Activated CD4-positive, alpha-beta memory T cell treated with anti-CD3 and anti-CD28 coated beads, Interleukin-2, amount 10 ng/mL, durations not matched to agents 7 days and 5 days (primary cell): ENCODE measurements at regions not wholly inside any gene's neighbourhood (a gene's known extent, or its start where the extent isn't known, plus 50 kb on each side); places are given as distances from the start of the nearest gene placed in this dataset.

Experiments
- CTCF ChIA-PET: fragments of 350-600 bp; sonication (Branson Sonifier 250); formaldehyde crosslinking; loops from one replicate; lab custom pipeline; 2021; ENCODE audit warnings: antibody characterized with exemption, inconsistent platforms; lab: Charles Lee
- POLR2A ChIA-PET: fragments of 350-600 bp; sonication (Branson Sonifier 250); formaldehyde crosslinking; loops from one replicate; lab custom pipeline; 2021; ENCODE audit warnings: antibody characterized with exemption; lab: Charles Lee
- DNase-seq: peaks from one replicate; pipeline ENCODE4 v3.0.0-alpha.2; 2020
- H3K27ac Mint-ChIP-seq: one replicate; pipeline ENCODE4 v1.8.0; 2021; ENCODE audit warnings: mild to moderate bottlenecking, mixed read lengths
- H3K27me3 Mint-ChIP-seq: one replicate; pipeline ENCODE4 v1.8.0; 2021; ENCODE audit warnings: mixed read lengths
- H3K36me3 Mint-ChIP-seq: one replicate; pipeline ENCODE4 v1.8.0; 2021; ENCODE audit warnings: low read depth, mixed read lengths
- H3K4me1 Mint-ChIP-seq: one replicate; pipeline ENCODE4 v1.8.0; 2021; ENCODE audit warnings: mixed read lengths
- H3K4me3 Mint-ChIP-seq: one replicate; pipeline ENCODE4 v1.8.0; 2021; ENCODE audit warnings: mild to moderate bottlenecking, mixed read lengths
- H3K9me3 Mint-ChIP-seq: one replicate; pipeline ENCODE4 v1.8.0; 2021; ENCODE audit warnings: mixed read lengths

- H3K4me3 Mint-ChIP-seq: no peak overlapping the region
- H3K4me1 Mint-ChIP-seq: no peaks in the 10 kb centered on the region
- CTCF ChIA-PET: no interaction called here
- no peaks in the 10 kb centered on the region for H3K9me3 Mint-ChIP-seq
- POLR2A ChIA-PET: no interaction called here
- no peaks in the 10 kb centered on the region for H3K27me3 Mint-ChIP-seq
- DNase-seq: no peak
- H3K36me3 Mint-ChIP-seq: no peaks in the 10 kb centered on the region
- H3K27ac Mint-ChIP-seq: no peak overlapping the region
Measured at GRCh38 chr5:6146271-6146670, 232.1 kb downstream of the MED10 start.

- no peak for DNase-seq
- Mint-ChIP-seq H3K36me3 (no peaks in the 10 kb centered on the region), H3K4me3 (no peak overlapping the region), H3K4me1 (no peaks in the 10 kb centered on the region), H3K9me3 (no peaks in the 10 kb centered on the region), H3K27me3 (no peaks in the 10 kb centered on the region), H3K27ac (no peak overlapping the region)
- ChIA-PET CTCF (no interaction called here), POLR2A (no interaction called here)
Measured at GRCh38 chr5:6145616-6146237, 232.6 kb downstream of the MED10 start.

GRCh38 chr5:6143523-6143922 is 234.8 kb downstream of the MED10 start:
- POLR2A ChIA-PET: no interaction called here

GRCh38 chr5:6142353-6142752 is 236.0 kb downstream of the MED10 start:
- H3K4me1 Mint-ChIP-seq: no peaks in the 10 kb centered on the region
- H3K9me3 Mint-ChIP-seq: no peaks in the 10 kb centered on the region
- ChIA-PET CTCF (no interaction called here), POLR2A (no interaction called here)
- DNase-seq: no peak
- no peaks in the 10 kb centered on the region for H3K36me3 Mint-ChIP-seq
- H3K4me3 Mint-ChIP-seq: no peak overlapping the region
- H3K27me3 Mint-ChIP-seq: no peaks in the 10 kb centered on the region
- H3K27ac Mint-ChIP-seq: no peak overlapping the region

More at GRCh38 chr5:6143523-6143922, 234.8 kb downstream of the MED10 start:
- Mint-ChIP-seq H3K4me3 (no peak overlapping the region), H3K4me1 (no peaks in the 10 kb centered on the region), H3K36me3 (no peaks in the 10 kb centered on the region), H3K27me3 (no peaks in the 10 kb centered on the region), H3K9me3 (no peaks in the 10 kb centered on the region), H3K27ac (no peak overlapping the region)
- DNase-seq: no peak
- CTCF ChIA-PET: no interaction called here

- ChIA-PET POLR2A (no interaction called here), CTCF (no interaction called here)
- no peak for DNase-seq
- H3K36me3 Mint-ChIP-seq: no peaks in the 10 kb centered on the region
- H3K27ac Mint-ChIP-seq: no peak overlapping the region
- no peak overlapping the region for H3K4me3 Mint-ChIP-seq
- no peaks in the 10 kb centered on the region for H3K4me1 Mint-ChIP-seq
- H3K27me3 Mint-ChIP-seq: no peaks in the 10 kb centered on the region
- H3K9me3 Mint-ChIP-seq: no peaks in the 10 kb centered on the region
Measured at GRCh38 chr5:6140219-6140618, 238.1 kb downstream of the MED10 start.

GRCh38 chr5:6135977-6136376 is 242.4 kb downstream of the MED10 start:
- no peak for DNase-seq
- Mint-ChIP-seq H3K27me3 (no peaks in the 10 kb centered on the region), H3K27ac (no peak overlapping the region), H3K9me3 (no peaks in the 10 kb centered on the region), H3K4me1 (no peaks in the 10 kb centered on the region), H3K36me3 (no peaks in the 10 kb centered on the region), H3K4me3 (no peak overlapping the region)
- POLR2A ChIA-PET: no interaction called here
- CTCF ChIA-PET: no interaction called here

- ChIA-PET CTCF (no interaction called here), POLR2A (no interaction called here)
- Mint-ChIP-seq H3K9me3 (no peaks in the 10 kb centered on the region), H3K27ac (no peak overlapping the region), H3K27me3 (no peaks in the 10 kb centered on the region), H3K36me3 (no peaks in the 10 kb centered on the region), H3K4me1 (no peaks in the 10 kb centered on the region), H3K4me3 (no peak overlapping the region)
- DNase-seq: no peak
Measured at GRCh38 chr5:6134281-6134680, 244.1 kb downstream of the MED10 start.

- no peaks in the 10 kb centered on the region for H3K4me1 Mint-ChIP-seq
- DNase-seq: no peak
- H3K27me3 Mint-ChIP-seq: no peaks in the 10 kb centered on the region
- no peak overlapping the region for H3K4me3 Mint-ChIP-seq
- peaks cover 12% of the 10 kb centered on the region for H3K9me3 Mint-ChIP-seq
- ChIA-PET POLR2A (no interaction called here), CTCF (no interaction called here)
- no peak overlapping the region for H3K27ac Mint-ChIP-seq
- no peaks in the 10 kb centered on the region for H3K36me3 Mint-ChIP-seq
Measured at GRCh38 chr5:6125781-6126180, 252.6 kb downstream of the MED10 start.

- DNase-seq: no peak
- POLR2A ChIA-PET: no interaction called here
Measured at GRCh38 chr5:6118691-6119090, 259.7 kb downstream of the MED10 start.

GRCh38 chr5:6117212-6117611 is 261.1 kb downstream of the MED10 start:
- ChIA-PET CTCF (no interaction called here), POLR2A (no interaction called here)
- Mint-ChIP-seq H3K36me3 (no peaks in the 10 kb centered on the region), H3K9me3 (peaks cover 2% of the 10 kb centered on the region), H3K27me3 (no peaks in the 10 kb centered on the region), H3K27ac (no peak overlapping the region), H3K4me1 (no peaks in the 10 kb centered on the region), H3K4me3 (no peak overlapping the region)
- DNase-seq: no peak

More at GRCh38 chr5:6118691-6119090, 259.7 kb downstream of the MED10 start:
- CTCF ChIA-PET: no interaction called here
- Mint-ChIP-seq H3K27me3 (no peaks in the 10 kb centered on the region), H3K36me3 (no peaks in the 10 kb centered on the region), H3K27ac (no peak overlapping the region), H3K4me1 (no peaks in the 10 kb centered on the region), H3K9me3 (peaks cover 5% of the 10 kb centered on the region), H3K4me3 (no peak overlapping the region)

- Mint-ChIP-seq H3K9me3 (peaks cover 2% of the 10 kb centered on the region), H3K4me1 (no peaks in the 10 kb centered on the region), H3K27me3 (no peaks in the 10 kb centered on the region), H3K27ac (no peak overlapping the region), H3K36me3 (no peaks in the 10 kb centered on the region), H3K4me3 (no peak overlapping the region)
- ChIA-PET POLR2A (no interaction called here), CTCF (no interaction called here)
- no peak for DNase-seq
Measured at GRCh38 chr5:6115852-6116251, 262.5 kb downstream of the MED10 start.

- CTCF ChIA-PET: no interaction called here
- no peak overlapping the region for H3K27ac Mint-ChIP-seq
- no peaks in the 10 kb centered on the region for H3K27me3 Mint-ChIP-seq
- H3K36me3 Mint-ChIP-seq: no peaks in the 10 kb centered on the region
- no peaks in the 10 kb centered on the region for H3K9me3 Mint-ChIP-seq
- POLR2A ChIA-PET: no interaction called here
- H3K4me1 Mint-ChIP-seq: no peaks in the 10 kb centered on the region
- no peak overlapping the region for H3K4me3 Mint-ChIP-seq
- no peak for DNase-seq
Measured at GRCh38 chr5:6112538-6112937, 265.8 kb downstream of the MED10 start.

- Mint-ChIP-seq H3K4me1 (no peaks in the 10 kb centered on the region), H3K9me3 (no peaks in the 10 kb centered on the region), H3K36me3 (no peaks in the 10 kb centered on the region), H3K4me3 (no peak overlapping the region), H3K27ac (no peak overlapping the region), H3K27me3 (no peaks in the 10 kb centered on the region)
- ChIA-PET POLR2A (no interaction called here), CTCF (no interaction called here)
- DNase-seq: no peak
Measured at GRCh38 chr5:6112125-6112524, 266.2 kb downstream of the MED10 start.

GRCh38 chr5:6111131-6111530 is 267.2 kb downstream of the MED10 start:
- POLR2A ChIA-PET: no interaction called here
- Mint-ChIP-seq H3K27me3 (no peaks in the 10 kb centered on the region), H3K27ac (no peak overlapping the region), H3K36me3 (no peaks in the 10 kb centered on the region), H3K4me3 (no peak overlapping the region), H3K4me1 (no peaks in the 10 kb centered on the region), H3K9me3 (no peaks in the 10 kb centered on the region)
- CTCF ChIA-PET: no interaction called here
- DNase-seq: no peak
